ENCODE measurements at regions not wholly inside any gene's neighbourhood (a gene's known extent, or its start where the extent isn't known, plus 50 kb on each side); places are given as distances from the start of the nearest gene placed in this dataset.

- DNase-seq = no peak
These were observed 160.9 kb upstream of the SLCO3A1 start for GRCh38 chr15:91692596-91692995.

DNA sequence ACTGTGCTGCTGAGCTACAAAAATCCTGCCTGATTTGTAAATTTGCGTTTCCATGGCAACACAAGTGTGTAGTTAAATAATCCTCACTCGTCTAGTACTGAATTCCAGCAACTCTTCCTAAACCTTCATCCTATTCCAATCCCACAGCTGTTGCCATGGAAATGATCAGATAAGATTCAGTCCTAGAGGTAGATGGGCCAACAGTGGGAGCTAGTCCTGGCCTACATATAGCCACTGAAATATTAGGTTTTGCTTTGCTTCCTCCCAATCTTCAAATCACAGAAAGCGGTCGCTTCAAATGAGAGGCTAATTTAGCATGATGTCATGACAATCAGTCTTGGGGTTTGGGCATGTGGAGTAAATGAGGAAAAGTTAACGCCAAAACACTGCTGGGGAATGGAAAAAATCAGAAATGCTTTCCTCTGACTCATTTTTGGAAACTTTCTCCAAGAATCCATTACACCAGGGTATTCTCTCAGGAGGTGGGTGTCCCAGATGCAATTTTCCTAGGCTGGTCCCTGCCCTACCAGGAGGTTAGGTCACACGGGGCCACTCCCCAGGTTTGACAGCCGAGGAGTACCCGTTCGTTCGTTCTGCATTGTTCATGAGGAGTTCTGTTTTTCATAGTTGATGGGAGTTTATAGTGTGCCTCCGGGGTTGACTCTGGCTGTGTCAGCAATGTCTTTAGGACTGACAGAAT, 159.2 kb upstream of the SLCO3A1 start:
- DNase-seq = no peak

DNA sequence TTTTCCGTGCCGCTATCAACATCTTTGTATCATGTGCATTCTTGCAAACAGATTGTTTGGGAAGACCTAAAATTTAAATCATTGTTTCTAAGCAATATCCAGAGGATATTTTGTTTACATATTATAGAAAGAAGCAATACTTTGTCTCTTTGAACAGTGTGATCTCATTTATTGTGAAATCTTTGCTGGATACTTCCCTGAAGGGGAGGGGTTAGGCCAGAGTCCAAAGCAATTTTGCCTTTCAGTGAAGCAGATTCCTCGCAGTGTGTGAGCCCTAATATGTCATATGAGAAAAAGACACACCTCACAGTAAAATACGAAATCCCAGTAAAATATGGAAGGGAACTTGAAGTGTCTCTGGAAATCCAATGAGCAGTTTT, 158.7 kb upstream of the SLCO3A1 start:
- no peak for DNase-seq

GRCh38 chr15:91695799-91696198, 157.7 kb upstream of the SLCO3A1 start:
- no peak for DNase-seq

DNA sequence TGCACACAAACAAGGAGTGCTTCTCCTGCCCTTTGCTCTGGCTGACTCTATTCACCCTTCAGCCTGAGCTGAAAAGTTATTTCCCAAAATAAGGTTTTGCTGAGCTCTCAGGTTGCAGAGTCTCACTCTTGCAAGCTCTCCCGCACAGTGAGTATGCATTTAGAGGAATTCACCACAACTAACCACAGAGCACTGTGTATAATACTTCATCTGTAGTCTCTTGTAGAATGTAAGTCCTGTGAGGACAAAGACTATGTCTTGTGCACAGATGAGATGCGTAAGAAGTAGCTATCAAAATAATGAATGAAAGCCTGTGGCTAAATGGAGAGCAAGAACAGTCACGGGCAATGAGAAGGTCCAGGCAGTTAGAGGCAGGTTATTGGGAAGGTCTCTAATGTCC, 156.5 kb upstream of the SLCO3A1 start:
- DNase-seq = no peak

DNA sequence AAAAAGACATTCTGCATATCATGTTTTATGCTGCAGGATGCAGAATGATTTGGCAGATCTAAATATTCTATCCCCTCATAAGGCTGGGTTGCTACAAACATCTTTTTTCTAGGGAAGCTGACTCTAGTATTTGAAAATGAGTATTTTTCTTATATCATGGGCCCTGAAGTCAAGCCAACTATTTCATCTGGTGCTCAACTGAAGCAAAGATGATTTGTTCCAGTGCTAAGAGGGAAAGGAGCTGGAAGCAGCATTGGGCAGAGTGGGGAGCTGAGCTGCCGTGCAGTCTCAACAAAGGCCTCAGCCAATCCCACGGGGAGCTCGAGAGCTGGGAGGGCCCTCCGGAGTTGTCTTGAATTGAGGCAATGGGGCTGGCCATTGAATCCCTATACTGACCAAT, 155.3 kb upstream of the SLCO3A1 start:
- DNase-seq = no peak

DNA sequence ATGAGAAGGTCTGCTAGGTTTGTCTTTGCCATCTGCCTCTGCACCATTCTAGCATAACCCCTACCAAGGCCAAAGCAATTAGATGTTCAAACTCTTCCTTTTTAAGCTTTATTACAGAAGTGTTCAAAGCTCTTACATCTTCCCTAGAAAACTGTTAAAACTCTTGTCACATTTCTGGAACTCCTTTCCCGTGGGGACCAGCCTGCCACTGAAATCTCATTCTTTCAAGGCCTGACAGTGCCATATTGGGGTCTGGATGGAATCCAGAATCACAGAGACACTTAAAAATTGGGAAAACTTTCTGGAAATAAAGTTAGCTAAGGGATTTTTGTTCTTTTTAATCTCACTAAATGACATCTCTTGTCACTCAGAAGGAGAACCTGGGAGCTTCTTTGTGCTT, 153.8 kb upstream of the SLCO3A1 start:
- DNase-seq = no peak

DNA sequence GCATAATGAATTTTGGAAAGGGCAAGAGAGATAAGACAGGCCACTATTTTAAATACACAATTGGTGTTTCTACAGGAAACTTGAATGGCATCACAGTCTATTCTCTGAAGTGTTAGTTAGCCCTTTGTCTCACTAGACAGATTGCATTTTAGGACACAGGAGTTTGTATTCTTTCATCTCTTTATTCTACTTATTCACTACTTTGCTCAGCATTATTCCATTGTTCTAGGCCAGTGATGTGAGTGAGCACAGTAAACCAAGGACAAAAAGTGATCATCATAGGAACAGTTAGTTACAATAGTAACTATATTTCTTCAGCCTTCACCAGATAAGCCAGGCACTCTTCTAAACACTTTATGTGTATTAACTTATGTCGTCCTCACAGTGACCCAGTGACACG, 150.2 kb upstream of the SLCO3A1 start:
- no peak for DNase-seq

DNA sequence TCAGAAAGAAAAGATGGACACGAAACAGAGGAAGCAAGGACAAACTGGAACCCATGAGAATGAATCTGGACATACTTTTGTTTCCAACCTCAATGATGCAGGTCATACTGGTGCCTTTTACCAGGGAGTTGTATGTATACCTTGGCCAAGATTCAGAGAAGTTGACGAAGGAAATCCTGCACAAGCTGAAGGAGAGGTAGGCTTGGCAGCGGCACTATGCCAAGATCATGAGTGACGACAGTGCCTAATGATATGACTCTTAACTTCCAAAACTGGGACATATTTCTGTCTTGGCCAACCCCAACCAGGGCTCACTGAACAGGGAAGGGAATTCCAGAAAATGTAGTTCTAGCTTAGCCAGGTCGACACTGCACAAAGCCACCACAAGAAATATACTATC, 149.2 kb upstream of the SLCO3A1 start:
- DNase-seq = no peak

- no peak for DNase-seq
These were observed 147.0 kb upstream of the SLCO3A1 start for GRCh38 chr15:91706322-91707032.

- DNase-seq = no peak
These were observed 143.3 kb upstream of the SLCO3A1 start for GRCh38 chr15:91710080-91710698.

DNA sequence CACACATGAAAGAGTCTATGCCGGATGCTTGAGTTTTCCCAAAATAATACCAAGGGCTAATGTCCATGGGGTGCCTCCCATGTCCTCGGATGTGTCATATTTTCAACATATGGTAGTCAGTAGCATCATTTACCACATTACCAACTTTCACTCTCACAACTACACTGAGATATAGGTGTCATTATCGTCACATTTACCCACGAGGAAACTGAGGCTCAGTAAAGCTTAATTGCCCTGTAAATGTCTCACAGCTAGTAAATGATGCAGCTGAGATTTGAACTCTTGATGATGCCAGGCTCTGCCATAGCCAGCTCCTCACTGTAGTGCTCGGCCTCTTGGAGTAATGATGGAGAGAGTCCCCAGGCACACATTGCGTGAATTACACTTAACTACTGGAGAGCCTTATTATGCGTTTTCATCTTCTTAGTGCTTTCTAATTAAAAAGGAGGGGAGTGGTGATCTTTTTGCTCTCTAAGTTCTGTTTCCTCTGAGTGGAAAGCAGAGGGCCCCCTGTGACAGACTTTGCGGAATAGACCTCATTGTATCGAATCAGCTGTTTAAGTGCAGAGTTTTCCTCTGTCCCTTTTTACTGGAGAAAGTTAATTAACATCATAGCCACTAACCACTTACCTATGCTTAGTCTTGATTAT, 142.0 kb upstream of the SLCO3A1 start:
- no peak for DNase-seq

GRCh38 chr15:91712286-91712685, 141.2 kb upstream of the SLCO3A1 start:
- no peak for DNase-seq

- no peak for DNase-seq
These were observed 137.0 kb upstream of the SLCO3A1 start for GRCh38 chr15:91716536-91716935.

- no peak for DNase-seq
These were observed 135.7 kb upstream of the SLCO3A1 start for GRCh38 chr15:91717811-91718210.

- no peak for DNase-seq
These were observed 129.5 kb upstream of the SLCO3A1 start for GRCh38 chr15:91723959-91724358.

- no peak for DNase-seq
These were observed 119.8 kb upstream of the SLCO3A1 start for GRCh38 chr15:91733661-91734060.

DNA sequence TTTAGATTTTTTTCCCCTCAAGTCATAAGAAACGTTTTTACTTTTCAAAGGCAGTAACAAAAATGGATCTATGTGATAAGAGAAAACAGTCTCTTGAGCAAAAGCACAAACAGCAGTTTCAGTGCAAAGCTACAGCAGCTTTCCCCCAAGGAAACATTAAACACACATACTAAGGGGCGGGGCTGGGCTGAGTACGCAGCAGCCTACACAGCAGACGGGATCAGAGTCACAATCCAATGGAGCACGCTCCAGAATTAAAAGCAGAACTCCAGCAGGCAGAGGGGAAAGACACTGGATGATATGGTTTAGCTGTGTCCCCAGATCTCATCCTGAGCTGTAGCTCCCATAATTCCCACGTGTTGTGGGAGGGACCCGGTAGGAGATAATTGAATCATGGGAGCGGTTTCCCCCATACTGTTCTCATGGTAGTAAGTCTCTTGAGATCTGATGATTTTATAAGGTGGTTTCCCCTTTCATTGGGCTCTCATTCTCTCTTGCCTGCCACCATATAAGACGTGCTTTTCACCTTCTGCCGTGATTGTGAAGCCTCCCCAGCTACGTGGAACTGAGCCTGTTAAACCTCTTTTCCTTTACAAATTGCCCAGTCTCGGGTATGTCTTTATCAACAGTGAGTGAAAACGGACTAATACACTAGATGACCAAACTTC, 116.2 kb upstream of the SLCO3A1 start:
- no peak for DNase-seq

- no peak for DNase-seq
These were observed 111.5 kb upstream of the SLCO3A1 start for GRCh38 chr15:91741986-91742385.

GRCh38 chr15:91751611-91752010, 101.9 kb upstream of the SLCO3A1 start:
- no peak for DNase-seq

DNA sequence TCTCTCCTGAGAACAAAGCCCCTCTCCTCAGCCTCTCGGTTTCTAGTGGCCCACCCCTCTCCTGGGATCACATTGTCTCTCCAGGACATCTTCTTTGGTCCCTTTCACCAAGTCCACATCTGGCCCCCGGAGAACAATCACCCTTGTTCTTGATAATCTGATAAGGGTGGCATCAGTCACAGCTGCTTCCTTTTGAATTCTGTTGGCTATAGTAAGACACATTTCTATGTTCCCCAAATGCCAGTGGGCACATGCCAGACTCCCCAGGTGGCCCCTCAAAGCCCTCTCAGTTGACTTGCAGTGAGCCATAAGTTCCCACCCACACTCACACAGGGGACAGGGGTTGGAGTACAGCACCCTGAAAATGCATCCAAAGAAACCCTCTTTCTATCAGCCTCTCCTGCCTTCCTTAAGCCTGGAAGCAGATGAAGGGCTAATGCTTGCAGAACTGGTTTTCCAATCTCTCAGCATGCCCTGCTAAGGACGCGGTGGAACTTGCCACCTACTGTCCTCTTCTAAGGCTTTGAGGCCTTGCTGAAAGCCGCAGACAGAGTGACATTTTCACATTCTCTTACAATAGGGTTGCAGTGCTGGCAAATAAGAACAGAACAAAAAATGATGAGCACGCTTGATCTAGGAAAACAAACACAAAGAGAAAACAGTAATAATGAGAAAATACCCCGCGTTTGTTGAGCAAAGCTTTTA, 101.3 kb upstream of the SLCO3A1 start:
- DNase-seq = no peak

DNA sequence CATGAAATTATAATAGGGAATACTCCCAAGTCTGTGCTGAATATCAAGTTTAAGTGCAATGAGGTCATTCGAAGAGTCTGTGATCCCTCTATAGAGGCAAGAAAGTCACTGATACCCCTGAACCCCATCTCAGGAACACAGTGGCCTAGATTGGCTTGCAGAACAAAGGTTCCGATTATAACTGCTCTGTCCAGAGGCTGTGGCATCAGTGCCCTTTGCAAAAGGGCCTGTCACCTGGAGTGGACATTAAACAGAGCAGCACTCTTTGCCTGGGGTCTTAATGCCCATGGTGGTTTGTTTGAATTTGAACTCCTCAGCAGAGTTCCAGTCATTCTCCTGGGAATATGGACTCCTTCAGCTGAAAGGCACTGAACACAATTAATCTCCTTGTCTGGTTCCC, 93.9 kb upstream of the SLCO3A1 start:
- DNase-seq = no peak

DNA sequence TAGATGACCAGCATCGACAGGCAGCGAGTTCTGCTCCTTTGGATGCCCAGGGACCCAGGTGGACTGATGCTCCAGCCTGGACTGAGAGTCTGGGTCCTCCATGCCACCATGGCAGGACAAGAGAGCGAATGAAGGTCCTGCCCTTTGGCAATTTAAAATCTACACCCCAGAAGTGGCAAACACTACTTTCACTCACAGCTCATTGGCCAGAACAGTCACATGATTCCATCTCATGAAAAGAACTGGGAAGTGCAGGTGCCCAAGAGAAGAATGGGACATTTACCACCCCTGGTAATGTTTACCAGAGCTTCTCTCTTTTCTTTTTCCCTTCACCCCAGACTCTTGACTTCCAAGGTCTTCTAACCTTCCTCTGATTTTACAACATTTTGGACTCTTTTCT, 87.8 kb upstream of the SLCO3A1 start:
- no peak for DNase-seq
